ENCODE measurements at regions not wholly inside any gene's neighbourhood (a gene's known extent, or its start where the extent isn't known, plus 50 kb on each side); places are given as distances from the start of the nearest gene placed in this dataset.

DNA sequence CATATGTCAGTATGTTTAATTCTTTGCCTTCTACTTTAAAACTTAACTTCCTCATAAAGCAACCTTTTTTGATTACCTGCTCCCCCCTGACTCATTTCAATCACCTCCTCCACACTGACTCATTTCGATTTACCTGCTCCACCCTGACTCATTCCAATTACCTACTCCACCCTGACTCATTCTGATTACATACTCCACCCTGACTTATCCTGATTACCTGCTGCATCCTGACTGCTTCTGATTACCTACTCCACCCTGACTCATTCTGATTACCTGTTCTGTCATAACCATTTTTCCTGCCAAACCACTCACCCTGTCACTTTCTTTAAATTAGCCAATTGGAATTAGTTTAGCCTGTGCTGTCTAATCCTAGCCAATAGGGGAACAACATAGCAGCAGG is 263.6 kb downstream of the DDX3Y start:
- DNase-seq = no peak
